ENCODE measurements at regions not wholly inside any gene's neighbourhood (a gene's known extent, or its start where the extent isn't known, plus 50 kb on each side); places are given as distances from the start of the nearest gene placed in this dataset.

GRCh38 chr2:101574622-101575021 lies 99.7 kb upstream of the RFX8 start:
- intact Hi-C loops (cut with DNase I; ENCODE audit: low total_unique reads), result no loop called here
- no peaks in the 10 kb centered on the region for H3K27me3 ChIP-seq
- H3K9me3 ChIP-seq, result no peaks in the 10 kb centered on the region
- no peaks in the 10 kb centered on the region for H3K4me1 ChIP-seq
- DNase-seq (ENCODE audit: low spot score in 2 of 2), result no peak
- H3K4me3 ChIP-seq, result no peak overlapping the region
- no peak overlapping the region for H3K27ac ChIP-seq
- no peaks in the 10 kb centered on the region for H3K36me3 ChIP-seq
- TF ChIP-seq POLR2A (IDR thresholded peaks at IDR 0.05), result no peak
- no peak for TF ChIP-seq POLR2AphosphoS5 (IDR thresholded peaks at IDR 0.05)
- TF ChIP-seq CTCF (IDR thresholded peaks at IDR 0.05), result no peak

- TF ChIP-seq POLR2A (IDR thresholded peaks at IDR 0.05), result no peak
Measured at GRCh38 chr2:101571951-101572350, 97.0 kb upstream of the RFX8 start.

GRCh38 chr2:101569886-101570520 lies 95.1 kb upstream of the RFX8 start:
- no peaks in the 10 kb centered on the region for H3K27me3 ChIP-seq
- no peaks in the 10 kb centered on the region for H3K9me3 ChIP-seq
- DNase-seq (ENCODE audit: low spot score in 2 of 2), result no peak
- H3K27ac ChIP-seq, result no peak overlapping the region
- no peak for TF ChIP-seq CTCF (IDR thresholded peaks at IDR 0.05)
- TF ChIP-seq POLR2AphosphoS5 (IDR thresholded peaks at IDR 0.05), result no peak
- TF ChIP-seq POLR2A (IDR thresholded peaks at IDR 0.05), result no peak
- H3K4me3 ChIP-seq, result no peak overlapping the region
- intact Hi-C loops (cut with DNase I; ENCODE audit: low total_unique reads), result no loop called here
- H3K4me1 ChIP-seq, result no peaks in the 10 kb centered on the region
- H3K36me3 ChIP-seq, result no peaks in the 10 kb centered on the region

More at GRCh38 chr2:101571951-101572350, 97.0 kb upstream of the RFX8 start:
- H3K4me1 ChIP-seq, result no peaks in the 10 kb centered on the region
- no peaks in the 10 kb centered on the region for H3K27me3 ChIP-seq
- DNase-seq (ENCODE audit: low spot score in 2 of 2), result no peak
- no peaks in the 10 kb centered on the region for H3K9me3 ChIP-seq
- H3K36me3 ChIP-seq, result no peaks in the 10 kb centered on the region
- no peak overlapping the region for H3K27ac ChIP-seq
- H3K4me3 ChIP-seq, result no peak overlapping the region
- intact Hi-C loops (cut with DNase I; ENCODE audit: low total_unique reads), result no loop called here

- Histone ChIP-seq H3K9me3 (no peaks in the 10 kb centered on the region), H3K27ac (no peak overlapping the region), H3K27me3 (no peaks in the 10 kb centered on the region), H3K4me3 (no peak overlapping the region), H3K4me1 (no peaks in the 10 kb centered on the region), H3K36me3 (no peaks in the 10 kb centered on the region)
- TF ChIP-seq POLR2A (IDR thresholded peaks at IDR 0.05), result no peak
- TF ChIP-seq POLR2AphosphoS5 (IDR thresholded peaks at IDR 0.05), result no peak
- no peak for TF ChIP-seq CTCF (IDR thresholded peaks at IDR 0.05)
- intact Hi-C loops (cut with DNase I; ENCODE audit: low total_unique reads), result no loop called here
- no peak for DNase-seq (ENCODE audit: low spot score in 2 of 2)
Measured at GRCh38 chr2:101568969-101569368, 94.1 kb upstream of the RFX8 start.

- H3K4me1 ChIP-seq, result no peaks in the 10 kb centered on the region
- no peak for DNase-seq (ENCODE audit: low spot score in 2 of 2)
- H3K27me3 ChIP-seq, result no peaks in the 10 kb centered on the region
- H3K27ac ChIP-seq, result no peak overlapping the region
- H3K4me3 ChIP-seq, result no peak overlapping the region
- H3K9me3 ChIP-seq, result no peaks in the 10 kb centered on the region
- intact Hi-C loops (cut with DNase I; ENCODE audit: low total_unique reads), result no loop called here
- TF ChIP-seq CTCF (IDR thresholded peaks at IDR 0.05), result no peak
- TF ChIP-seq POLR2A (IDR thresholded peaks at IDR 0.05), result no peak
- no peak for TF ChIP-seq POLR2AphosphoS5 (IDR thresholded peaks at IDR 0.05)
- H3K36me3 ChIP-seq, result no peaks in the 10 kb centered on the region
Measured at GRCh38 chr2:101566632-101567228, 91.8 kb upstream of the RFX8 start.
